Tibial nerve (tissue), 4 donors: ENCODE measurements at regions not wholly inside any gene's neighbourhood (a gene's known extent, or its start where the extent isn't known, plus 50 kb on each side); places are given as distances from the start of the nearest gene placed in this dataset.

Experiments used
- EP300 ChIP-seq, 2 donors: sonication (generic); formaldehyde crosslinking; IDR thresholded peaks; one replicate each; pipeline ENCODE4 v1.6.1; 2017; ENCODE audit warnings: antibody characterized with exemption in 2 of 2, mild to moderate bottlenecking in 1 of 2
- POLR2A ChIP-seq, 2 donors: fragments of 450-650 bp; IDR thresholded peaks; one replicate each; pipeline ENCODE4 v1.6.1; 2017; ENCODE audit warnings: antibody characterized with exemption in 2 of 2, mild to moderate bottlenecking in 2 of 2, moderate library complexity in 2 of 2
- TF ChIP-seq, protein P1 (sequence below), 5 experiments: fragments of 200-600 bp in 3 of 5; fragments of 450-650 bp in 2 of 5; sonication (generic) in 3 of 5; IDR thresholded peaks; one replicate each; pipeline ENCODE4 v1.5.1; 2016 to 2019; ENCODE audit warnings: antibody characterized with exemption in 5 of 5, mild to moderate bottlenecking in 3 of 5, moderate library complexity in 2 of 5

DNA sequence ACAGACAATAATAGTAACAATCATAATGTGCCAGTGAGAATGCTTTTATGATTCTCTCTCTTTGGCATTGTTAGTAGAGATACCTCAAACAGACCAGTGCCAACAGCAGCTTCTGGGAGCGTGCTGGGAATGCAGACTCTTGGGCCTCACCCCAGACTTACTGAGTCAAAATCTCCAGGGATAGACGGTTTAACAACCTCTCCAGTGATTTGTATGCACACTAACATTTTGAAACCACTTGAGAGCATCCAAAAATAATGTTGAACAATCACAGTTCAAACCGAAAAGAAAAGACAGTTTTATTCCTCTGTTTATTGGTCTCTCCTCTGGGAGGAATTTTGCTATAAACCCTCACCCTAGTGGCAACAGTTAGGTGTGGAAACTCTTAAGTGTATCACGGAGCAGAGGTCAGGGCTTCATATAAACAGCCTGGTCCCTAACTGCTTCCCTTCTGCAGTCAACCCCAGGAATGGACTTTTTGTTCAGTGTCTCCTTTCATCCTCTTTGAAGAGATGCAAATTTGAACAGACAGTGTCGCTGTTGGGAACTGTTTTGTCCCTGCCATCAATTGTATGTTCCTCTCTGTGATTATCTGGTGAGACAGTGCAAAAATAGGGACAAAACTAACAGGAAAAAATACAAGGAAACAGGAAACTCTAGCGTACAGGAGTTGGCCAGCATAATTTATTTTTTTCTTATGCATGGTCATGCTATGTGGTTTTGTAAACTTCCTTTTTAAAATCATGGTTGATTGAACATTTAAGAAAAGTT is 162.4 kb upstream of the BTBD3 start:
- TF ChIP-seq POLR2A (IDR thresholded peaks at IDR 0.05) (no peak), EP300 (IDR thresholded peaks at IDR 0.05) (no peak)
- TF ChIP-seq, protein P1, sequence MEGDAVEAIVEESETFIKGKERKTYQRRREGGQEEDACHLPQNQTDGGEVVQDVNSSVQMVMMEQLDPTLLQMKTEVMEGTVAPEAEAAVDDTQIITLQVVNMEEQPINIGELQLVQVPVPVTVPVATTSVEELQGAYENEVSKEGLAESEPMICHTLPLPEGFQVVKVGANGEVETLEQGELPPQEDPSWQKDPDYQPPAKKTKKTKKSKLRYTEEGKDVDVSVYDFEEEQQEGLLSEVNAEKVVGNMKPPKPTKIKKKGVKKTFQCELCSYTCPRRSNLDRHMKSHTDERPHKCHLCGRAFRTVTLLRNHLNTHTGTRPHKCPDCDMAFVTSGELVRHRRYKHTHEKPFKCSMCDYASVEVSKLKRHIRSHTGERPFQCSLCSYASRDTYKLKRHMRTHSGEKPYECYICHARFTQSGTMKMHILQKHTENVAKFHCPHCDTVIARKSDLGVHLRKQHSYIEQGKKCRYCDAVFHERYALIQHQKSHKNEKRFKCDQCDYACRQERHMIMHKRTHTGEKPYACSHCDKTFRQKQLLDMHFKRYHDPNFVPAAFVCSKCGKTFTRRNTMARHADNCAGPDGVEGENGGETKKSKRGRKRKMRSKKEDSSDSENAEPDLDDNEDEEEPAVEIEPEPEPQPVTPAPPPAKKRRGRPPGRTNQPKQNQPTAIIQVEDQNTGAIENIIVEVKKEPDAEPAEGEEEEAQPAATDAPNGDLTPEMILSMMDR (IDR thresholded peaks at IDR 0.05), result no peak
